HG02943 (cell line): ENCODE measurements at regions not wholly inside any gene's neighbourhood (a gene's known extent, or its start where the extent isn't known, plus 50 kb on each side); places are given as distances from the start of the nearest gene placed in this dataset.
"Not testable (repeated sequence)": the region's sequence is repeated elsewhere in the genome, so short reads cannot be mapped to it uniquely, and the experiment has no call there.

Experiments used
- ATAC-seq: cut with Tn5 transposase; IDR thresholded peaks from one replicate; pipeline ENCODE4 v1.9.1; 2021; ENCODE audit warnings: mild to moderate bottlenecking, low read depth, moderate library complexity; ENCODE audit not compliant: unreplicated experiment

DNA sequence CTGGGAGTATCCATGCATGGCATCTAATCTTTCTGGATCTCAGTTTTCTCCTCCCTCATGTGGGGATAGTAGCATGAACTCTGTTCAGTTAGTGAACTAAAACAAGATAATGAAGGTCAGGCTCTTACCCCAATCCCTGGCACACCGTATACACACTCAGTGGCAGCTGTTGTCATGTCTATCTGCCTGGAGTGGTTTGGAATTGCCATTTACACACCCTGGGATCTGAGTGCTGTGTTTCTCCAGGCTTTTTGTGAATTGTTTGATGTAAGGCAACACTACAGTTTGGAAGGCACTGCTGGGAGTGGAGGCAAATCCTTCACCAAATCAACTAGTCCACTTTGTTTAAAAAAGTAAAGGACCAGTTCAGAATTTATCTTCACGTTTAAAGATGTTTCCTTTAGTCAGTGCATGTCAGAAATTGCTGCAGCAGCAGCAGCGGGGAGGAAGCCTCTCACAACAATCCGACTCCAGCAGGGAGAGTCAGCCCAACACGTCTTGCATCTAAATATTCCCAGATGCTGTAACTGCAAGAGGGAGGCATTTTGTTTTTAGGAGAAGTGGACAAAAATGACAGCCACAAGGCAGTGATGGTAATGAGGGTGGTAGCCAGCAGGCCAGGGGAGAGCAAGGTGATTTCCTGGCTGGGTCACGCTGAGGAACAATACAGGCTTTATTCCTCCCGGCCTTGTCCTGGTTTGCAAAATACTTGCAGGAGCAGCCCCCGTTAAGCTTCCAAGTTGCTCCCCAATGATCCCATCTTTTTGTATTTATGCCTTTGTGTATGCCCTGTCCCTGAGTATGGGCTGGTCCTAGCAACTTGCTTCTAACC, 128.5 kb upstream of the LRIG1 start:
- no peak for ATAC-seq

DNA sequence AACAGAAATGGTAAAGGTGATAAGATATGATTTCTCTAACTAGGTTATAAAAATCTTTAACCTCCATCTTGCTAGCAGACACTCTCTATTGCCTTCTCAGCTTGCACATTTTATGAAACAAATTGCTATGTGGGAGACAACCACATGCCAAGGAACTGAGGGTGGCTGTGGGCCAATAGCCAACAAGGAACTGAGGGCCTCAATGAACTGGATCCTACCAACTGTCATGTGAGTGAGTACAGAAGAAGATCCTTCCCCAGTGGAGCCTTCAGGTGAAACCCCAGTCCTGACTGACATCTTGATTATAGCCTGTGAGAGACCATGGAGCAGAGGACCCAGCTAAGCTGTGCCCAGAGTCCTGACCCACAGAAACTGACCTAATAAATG, 129.2 kb upstream of the LRIG1 start:
- ATAC-seq: no peak

DNA sequence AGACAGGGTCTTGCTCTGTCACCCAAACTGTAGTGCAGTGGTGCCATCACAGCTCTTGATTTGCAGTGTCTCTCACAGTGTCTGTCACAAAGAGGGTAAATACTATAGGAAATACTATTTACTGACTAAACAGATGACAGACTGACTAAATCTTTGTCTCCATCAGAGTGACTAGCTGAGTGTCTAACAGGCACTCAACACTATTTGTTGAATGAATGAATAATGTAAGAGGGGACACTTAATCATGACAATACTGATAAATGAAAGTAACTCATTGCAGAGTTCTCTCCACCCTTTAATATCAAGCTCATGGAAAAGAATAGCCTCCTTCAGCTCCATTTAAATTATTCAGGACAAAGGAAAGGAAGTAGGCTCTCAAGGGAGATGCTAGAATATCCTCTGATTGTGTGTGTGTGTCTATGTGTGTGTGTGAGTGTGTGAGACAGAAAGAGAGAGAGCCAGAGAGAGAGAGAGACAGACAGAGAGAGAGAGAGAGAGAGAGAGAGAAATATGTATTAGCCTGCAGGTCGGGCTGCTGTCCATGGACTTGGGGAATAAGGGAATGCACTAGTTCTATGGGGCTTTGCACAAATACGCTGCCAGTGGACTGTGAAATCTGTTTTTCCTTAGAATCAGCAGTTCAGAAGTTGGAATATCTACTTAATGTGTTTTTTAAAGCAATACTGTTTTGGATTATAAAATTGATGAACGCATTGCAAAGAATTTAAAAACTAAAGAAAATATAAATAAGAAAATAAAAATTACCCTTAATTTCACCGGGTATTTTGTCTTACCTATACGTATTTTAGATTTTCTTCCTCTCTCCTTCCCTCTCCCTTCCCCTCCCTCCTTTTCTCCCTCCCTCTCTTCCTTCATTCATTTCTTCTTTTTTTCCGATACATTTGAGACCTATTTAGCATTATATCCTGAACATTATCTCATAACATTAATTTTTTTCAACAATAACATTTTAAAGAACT, 132.9 kb upstream of the LRIG1 start:
- no peak for ATAC-seq

- ATAC-seq: no peak
These were observed 137.9 kb upstream of the LRIG1 start for GRCh38 chr3:66638717-66639116.

- ATAC-seq: no peak
These were observed 139.1 kb upstream of the LRIG1 start for GRCh38 chr3:66639809-66640356.

DNA sequence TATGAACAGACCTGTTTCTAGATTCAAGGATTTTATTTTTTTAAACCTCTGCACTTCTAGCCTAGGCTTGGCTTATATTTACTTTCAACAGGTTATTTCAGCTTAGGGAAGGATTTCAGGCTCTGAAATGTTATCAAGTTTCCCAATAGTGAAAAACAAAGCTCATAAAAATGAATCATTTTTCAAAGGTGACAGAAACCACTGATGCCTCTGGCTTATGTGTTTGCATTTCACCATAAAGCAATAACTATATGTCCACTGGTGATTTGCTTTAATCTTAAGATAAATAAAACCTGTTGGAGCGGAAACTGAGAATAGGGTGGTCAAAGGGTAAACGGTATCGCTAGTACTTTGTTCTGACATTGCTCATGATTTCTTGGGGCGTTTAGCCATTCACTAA, 141.2 kb upstream of the LRIG1 start:
- no peak for ATAC-seq

DNA sequence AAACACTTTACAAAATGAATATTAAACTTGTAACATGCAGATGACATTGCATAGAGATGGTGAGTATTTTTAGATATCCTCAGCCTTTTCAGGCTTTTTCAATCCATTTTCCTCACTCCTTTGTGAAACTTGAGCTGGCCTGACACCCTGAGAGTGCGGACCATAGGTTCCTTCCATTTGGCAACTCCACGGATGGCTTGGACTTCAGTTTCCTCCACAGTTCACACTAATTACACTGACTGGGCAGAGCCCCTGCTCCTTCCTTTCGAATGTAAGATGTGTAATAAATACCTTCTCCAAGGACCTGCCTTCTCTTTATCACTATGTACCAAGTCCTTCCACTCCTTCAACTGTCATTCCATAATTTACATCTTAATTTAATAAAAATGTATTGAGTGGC, 141.7 kb upstream of the LRIG1 start:
- ATAC-seq: no peak

DNA sequence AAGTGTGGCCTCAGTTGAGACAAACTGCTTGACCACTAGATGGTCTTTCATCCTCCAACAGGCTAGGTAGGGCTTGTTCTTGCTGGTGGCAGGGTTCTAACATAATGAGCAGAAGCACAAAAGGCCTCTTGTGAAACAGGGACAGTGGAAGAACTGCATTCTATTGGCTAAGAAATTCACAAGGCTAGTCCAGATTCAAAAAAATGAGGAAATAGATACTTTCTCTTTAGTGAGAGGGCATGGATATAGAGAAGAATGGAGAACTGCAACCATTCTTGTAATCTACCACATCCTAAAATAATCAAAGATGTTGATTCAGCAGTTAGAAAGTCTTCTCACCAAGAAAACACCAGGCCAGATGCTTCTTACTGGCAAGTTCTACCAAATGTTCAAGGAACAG, 143.7 kb upstream of the LRIG1 start:
- ATAC-seq: no peak

- no peak for ATAC-seq
These were observed 148.2 kb upstream of the LRIG1 start for GRCh38 chr3:66648975-66649374.

DNA sequence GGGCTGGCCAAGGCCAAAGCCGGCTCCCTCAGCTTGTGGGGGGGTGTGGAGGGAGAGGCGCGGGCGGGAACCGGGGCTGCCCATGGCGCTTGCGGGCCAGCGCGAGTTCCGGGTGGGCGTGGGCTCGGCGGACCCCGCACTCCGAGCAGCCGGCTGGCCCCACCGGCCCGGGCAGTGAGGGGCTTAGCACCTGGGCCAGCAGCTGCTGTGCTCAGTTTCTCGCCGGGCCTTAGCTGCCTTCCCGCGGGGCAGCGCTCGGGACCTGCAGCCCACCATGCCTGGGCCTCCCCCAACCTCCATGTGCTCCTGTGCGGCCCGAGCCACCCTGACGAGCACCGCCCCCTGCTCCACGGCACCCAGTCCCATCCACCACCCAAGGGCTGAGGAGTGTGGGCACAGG, 150.7 kb upstream of the LRIG1 start:
- ATAC-seq: not testable (repeated sequence)

GRCh38 chr3:66652100-66652499, 151.3 kb upstream of the LRIG1 start:
- not testable (repeated sequence) for ATAC-seq

DNA sequence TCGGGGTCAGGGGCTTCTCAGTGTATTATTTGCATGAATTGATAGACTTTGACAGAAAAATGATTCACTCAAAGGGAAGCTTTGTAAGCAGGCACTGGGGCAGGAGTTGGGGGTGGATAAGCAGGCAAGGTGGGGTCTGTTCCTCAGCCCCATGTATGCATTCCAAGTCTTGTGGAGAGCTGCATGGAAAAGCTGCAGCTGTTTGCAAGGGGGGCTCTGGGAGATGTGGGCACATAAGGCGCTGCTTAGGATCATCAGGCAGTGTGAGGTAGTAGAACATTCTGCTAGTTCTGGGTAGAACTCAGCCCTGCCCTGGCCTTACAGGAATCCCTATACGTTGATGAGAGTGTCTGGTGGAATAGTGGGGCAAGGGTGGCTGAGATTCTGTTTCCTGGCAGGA, 154.2 kb upstream of the LRIG1 start:
- no peak for ATAC-seq

DNA sequence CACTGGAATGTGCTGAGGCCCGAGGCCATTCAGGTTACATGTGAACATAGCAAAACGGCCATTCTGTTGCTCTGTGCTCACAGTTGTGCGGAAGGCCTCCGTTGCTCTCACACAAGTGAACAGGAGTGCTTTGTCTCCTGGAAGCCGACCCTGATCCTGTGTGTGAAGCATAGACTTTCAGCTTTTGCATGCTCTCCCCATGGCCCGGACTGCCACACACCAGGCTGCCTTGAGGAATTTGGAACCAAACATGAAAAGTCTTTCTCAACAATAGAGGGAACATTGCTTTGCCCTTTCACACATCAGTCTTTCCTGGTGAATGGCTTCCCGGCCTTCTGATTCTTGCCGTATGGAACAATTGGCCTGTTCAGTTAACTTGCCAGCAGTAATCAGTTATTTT, 154.8 kb upstream of the LRIG1 start:
- ATAC-seq: no peak

GRCh38 chr3:66656609-66657008, 155.8 kb upstream of the LRIG1 start:
- ATAC-seq: no peak

GRCh38 chr3:66659056-66659455, 158.2 kb upstream of the LRIG1 start:
- ATAC-seq: no peak

GRCh38 chr3:66661628-66662027, 160.8 kb upstream of the LRIG1 start:
- no peak for ATAC-seq

GRCh38 chr3:66662894-66663293, 162.1 kb upstream of the LRIG1 start:
- ATAC-seq: no peak

GRCh38 chr3:66665021-66665695, 164.3 kb upstream of the LRIG1 start:
- no peak for ATAC-seq

- ATAC-seq: no peak
These were observed 165.5 kb upstream of the LRIG1 start for GRCh38 chr3:66666362-66666761.

- no peak for ATAC-seq
These were observed 166.4 kb upstream of the LRIG1 start for GRCh38 chr3:66667263-66667662.

GRCh38 chr3:66671291-66671690, 170.5 kb upstream of the LRIG1 start:
- ATAC-seq: no peak
